Ishikawa (cell line): ENCODE measurements at regions not wholly inside any gene's neighbourhood (a gene's known extent, or its start where the extent isn't known, plus 50 kb on each side); places are given as distances from the start of the nearest gene placed in this dataset.
A peak's percentile ranks its signal among the peaks of the same experiment; 100 is the strongest.

Source experiments
- CEBPB ChIP-seq: IDR thresholded peaks from 2 replicates; pipeline ENCODE4 v1.6.1; 2012
- CREB1 ChIP-seq: IDR thresholded peaks from 2 replicates; pipeline ENCODE4 v1.6.1; 2012; ENCODE audit warnings: low read depth
- EGR1 ChIP-seq: IDR thresholded peaks from 2 replicates; pipeline ENCODE4 v1.6.1; 2012
- EP300 ChIP-seq: IDR thresholded peaks from 2 replicates; pipeline ENCODE4 v1.6.1; 2012; ENCODE audit warnings: borderline replicate concordance
- FOXM1 ChIP-seq: IDR thresholded peaks from 2 replicates; pipeline ENCODE4 v1.6.1; 2012; ENCODE audit warnings: low read depth, borderline replicate concordance
- NFIC ChIP-seq: IDR thresholded peaks from 2 replicates; pipeline ENCODE4 v1.6.1; 2012
- RAD21 ChIP-seq: IDR thresholded peaks from 2 replicates; pipeline ENCODE4 v1.6.1; 2012; ENCODE audit warnings: low read depth
- TAF1 ChIP-seq: IDR thresholded peaks from 2 replicates; pipeline ENCODE4 v1.6.1; 2012; ENCODE audit warnings: low read depth, mild to moderate bottlenecking
- TCF12 ChIP-seq: IDR thresholded peaks from 2 replicates; pipeline ENCODE4 v1.6.1; 2012; ENCODE audit warnings: low read depth
- TEAD4 ChIP-seq: IDR thresholded peaks from 2 replicates; pipeline ENCODE4 v1.6.1; 2012
- YY1 ChIP-seq: IDR thresholded peaks from 2 replicates; pipeline ENCODE4 v1.6.1; 2012; ENCODE audit warnings: low read depth
- ZBTB7A ChIP-seq: IDR thresholded peaks from 2 replicates; pipeline ENCODE4 v1.6.1; 2012; ENCODE audit warnings: low read depth
- TF ChIP-seq, protein P1 (sequence below): IDR thresholded peaks from 2 replicates; pipeline ENCODE4 v1.6.1; 2012; ENCODE audit warnings: low read depth, mild to moderate bottlenecking
- TF ChIP-seq, protein P2 (sequence below): IDR thresholded peaks from 2 replicates; pipeline ENCODE4 v1.6.1; 2012
- TF ChIP-seq, protein P3 (sequence below): IDR thresholded peaks from 2 replicates; pipeline ENCODE4 v1.6.1; 2012

DNA sequence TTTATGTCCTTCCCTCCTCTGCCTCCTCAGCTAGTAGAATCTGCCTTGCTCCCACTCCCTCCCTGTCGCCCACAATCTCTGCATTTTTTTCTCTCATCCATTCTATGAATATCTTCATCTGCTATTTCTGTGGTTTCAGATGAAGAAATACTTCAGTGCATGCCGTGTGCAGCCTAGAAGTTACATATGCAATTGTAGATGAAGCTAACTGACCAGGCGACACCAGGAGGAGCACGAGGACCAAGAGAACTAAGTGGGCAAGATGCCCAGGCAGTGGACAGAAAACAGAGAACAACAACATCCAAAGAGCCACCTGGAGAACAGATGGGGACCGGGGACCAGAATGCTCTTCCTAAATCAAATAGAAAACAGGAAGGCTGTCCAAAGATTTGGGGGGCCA lies 121.4 kb upstream of the ATP11B start:
- TF ChIP-seq YY1 (no peak), FOXM1 (no peak)

DNA sequence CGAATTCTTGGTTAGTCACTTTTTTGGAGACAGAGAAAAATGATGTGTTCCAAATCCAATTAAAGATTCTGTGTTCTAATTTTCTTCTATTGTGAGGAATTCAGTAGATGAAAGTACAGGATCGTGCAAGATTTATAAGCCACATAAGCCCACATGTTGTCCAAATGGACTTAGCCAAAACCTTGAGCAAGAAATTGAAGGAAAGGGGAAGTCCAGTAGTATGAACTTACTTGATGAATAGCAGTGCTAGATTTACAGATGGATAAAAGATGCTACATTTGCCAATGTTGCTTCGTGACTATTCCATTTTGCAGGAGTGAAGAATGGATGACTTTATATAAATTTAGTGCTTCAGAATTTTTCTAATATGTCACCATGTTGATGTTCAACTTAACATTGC lies 120.0 kb upstream of the ATP11B start:
- TF ChIP-seq YY1 (no peak), CEBPB (no peak), TAF1 (no peak), NFIC (no peak), ZBTB7A (no peak)

DNA sequence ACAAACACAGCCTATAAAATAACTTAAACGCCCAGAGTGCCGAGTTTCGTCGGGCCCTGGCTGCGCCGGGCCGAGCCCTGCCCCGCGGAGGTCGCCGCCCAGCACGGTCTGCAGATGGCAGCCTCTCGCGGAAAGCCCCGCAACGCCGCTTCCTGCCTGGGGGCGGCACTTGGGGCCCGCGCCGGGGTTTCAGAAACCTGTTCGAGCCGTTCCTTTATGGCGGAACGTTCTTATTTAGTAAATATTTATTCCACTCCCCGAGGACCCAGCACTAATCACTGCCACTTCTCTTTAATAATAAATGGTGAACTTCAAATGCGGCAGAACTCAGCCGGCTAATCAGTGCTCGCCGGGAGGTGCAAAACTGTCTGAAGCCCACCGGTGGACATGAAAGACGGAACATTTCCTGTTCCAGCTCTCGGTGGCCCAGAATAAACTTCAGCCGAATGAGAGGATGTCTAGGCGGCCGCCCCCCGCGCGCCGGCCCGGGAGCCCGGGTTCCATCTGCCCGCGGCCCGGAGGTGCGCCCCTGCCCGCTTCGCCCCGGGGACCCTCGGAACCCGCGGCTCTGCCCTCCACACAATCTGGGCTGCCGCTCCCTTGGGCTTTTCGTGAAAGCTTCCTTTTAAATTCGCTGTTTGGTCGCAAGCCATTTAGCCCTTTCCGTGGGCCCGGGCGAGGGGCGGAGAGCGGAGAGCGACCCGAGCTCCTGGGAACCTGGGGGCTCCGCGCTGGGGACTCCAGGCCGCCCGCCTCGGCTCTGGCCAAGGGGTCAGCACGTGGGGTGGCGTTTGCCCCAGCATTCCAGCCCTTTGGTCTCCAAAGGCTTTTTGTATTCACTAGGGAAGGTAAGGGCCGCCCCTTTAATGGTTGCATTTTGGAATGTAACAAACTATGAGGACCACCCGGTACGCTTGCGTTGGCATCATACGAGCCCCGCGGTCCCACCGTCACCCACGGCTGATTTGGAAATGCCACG lies 110.8 kb upstream of the ATP11B start:
- TF ChIP-seq, protein P1, sequence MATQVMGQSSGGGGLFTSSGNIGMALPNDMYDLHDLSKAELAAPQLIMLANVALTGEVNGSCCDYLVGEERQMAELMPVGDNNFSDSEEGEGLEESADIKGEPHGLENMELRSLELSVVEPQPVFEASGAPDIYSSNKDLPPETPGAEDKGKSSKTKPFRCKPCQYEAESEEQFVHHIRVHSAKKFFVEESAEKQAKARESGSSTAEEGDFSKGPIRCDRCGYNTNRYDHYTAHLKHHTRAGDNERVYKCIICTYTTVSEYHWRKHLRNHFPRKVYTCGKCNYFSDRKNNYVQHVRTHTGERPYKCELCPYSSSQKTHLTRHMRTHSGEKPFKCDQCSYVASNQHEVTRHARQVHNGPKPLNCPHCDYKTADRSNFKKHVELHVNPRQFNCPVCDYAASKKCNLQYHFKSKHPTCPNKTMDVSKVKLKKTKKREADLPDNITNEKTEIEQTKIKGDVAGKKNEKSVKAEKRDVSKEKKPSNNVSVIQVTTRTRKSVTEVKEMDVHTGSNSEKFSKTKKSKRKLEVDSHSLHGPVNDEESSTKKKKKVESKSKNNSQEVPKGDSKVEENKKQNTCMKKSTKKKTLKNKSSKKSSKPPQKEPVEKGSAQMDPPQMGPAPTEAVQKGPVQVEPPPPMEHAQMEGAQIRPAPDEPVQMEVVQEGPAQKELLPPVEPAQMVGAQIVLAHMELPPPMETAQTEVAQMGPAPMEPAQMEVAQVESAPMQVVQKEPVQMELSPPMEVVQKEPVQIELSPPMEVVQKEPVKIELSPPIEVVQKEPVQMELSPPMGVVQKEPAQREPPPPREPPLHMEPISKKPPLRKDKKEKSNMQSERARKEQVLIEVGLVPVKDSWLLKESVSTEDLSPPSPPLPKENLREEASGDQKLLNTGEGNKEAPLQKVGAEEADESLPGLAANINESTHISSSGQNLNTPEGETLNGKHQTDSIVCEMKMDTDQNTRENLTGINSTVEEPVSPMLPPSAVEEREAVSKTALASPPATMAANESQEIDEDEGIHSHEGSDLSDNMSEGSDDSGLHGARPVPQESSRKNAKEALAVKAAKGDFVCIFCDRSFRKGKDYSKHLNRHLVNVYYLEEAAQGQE = no peak
- TF ChIP-seq ZBTB7A = peak; percentile 41; the same call in 1 of the 2 replicates

DNA sequence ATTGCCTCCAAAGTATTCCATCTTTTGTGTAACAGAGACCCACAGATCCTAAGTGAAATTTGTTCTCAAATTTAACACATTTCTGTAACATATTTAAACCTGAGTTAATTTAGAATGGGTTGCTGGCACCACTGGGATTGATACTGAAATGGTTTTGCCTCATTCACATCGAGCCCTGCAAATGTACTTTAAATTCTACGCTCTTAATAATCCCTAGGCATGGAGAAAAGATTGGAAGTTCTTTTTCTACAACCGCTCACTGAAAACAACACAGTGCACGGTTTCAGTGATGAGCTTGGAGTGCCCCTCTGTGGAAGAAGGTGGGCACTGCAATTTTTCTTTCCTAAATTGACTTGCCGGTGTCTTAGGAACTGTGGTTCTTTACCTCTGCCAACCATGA lies 109.9 kb upstream of the ATP11B start:
- TF ChIP-seq CREB1 (no peak), TCF12 (no peak), RAD21 (peak; percentile 99), ZBTB7A (no peak)

DNA sequence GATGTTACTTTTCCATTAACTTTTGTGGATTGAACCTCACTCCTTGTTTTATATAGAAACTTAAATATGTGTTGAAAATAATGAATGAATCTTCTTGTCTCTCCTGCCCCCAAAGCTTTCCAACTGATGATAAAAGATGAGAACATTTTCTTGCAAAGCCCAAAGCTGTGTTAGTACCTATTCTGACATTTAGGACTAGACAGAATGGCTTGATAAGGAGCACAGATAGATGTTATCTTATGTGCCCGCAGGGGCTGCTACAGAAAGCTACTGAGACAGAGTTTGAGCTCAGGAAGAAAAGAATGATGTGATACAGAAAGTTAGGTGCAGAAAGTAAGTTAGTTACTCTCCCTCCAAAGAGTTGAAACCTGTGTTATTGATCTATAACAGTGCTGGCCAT lies 109.4 kb upstream of the ATP11B start:
- TF ChIP-seq TEAD4 (no peak), TAF1 (no peak)

DNA sequence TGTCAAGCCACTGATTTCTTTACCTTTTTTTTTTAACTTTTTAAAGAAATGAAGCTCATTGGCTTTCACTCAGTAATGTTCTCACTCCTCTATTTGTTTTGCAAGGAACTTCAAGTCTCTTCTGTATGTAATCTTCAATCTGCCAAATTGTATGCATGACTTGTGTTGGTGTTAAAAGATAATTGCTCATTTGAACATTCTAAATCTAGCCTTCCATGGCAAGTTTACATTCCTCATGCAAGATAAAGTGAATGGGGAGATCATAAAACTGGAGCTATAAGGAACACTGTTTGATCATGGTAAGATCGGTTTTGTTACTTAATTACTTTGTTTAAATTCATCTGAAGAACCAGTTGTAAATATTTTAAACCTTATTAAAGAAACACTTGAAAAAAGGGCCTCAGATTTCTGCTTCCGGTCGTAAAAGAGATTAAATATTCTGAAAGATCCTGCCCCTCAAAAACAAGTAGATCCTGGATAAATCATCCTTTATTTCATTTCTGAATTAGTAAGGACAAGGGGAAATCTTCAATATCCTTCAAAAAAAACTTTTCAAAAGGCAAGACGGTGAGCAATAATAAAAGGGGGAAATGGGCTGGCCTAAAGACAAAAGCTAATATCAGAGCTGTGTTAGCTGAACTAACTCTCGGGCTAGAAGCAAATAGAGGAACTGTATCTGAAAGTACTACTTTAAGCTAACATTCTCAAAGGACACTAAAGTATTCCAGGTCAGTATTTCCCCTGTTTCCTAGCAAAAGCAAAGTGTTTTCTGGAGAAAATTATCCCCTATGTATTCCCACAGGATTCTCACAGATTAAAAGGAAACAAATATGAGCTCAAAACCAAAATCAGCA lies 107.0 kb upstream of the ATP11B start:
- no peak for TF ChIP-seq YY1
- TF ChIP-seq RAD21 = no peak
- TF ChIP-seq, protein P2, sequence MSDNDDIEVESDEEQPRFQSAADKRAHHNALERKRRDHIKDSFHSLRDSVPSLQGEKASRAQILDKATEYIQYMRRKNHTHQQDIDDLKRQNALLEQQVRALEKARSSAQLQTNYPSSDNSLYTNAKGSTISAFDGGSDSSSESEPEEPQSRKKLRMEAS = no peak
- TF ChIP-seq, protein P1 = no peak
- TF ChIP-seq ZBTB7A = no peak
- TF ChIP-seq, protein P3, sequence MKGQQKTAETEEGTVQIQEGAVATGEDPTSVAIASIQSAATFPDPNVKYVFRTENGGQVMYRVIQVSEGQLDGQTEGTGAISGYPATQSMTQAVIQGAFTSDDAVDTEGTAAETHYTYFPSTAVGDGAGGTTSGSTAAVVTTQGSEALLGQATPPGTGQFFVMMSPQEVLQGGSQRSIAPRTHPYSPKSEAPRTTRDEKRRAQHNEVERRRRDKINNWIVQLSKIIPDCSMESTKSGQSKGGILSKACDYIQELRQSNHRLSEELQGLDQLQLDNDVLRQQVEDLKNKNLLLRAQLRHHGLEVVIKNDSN = no peak
- no peak for TF ChIP-seq TEAD4
- TF ChIP-seq CREB1 = no peak
- TF ChIP-seq EP300 = no peak

DNA sequence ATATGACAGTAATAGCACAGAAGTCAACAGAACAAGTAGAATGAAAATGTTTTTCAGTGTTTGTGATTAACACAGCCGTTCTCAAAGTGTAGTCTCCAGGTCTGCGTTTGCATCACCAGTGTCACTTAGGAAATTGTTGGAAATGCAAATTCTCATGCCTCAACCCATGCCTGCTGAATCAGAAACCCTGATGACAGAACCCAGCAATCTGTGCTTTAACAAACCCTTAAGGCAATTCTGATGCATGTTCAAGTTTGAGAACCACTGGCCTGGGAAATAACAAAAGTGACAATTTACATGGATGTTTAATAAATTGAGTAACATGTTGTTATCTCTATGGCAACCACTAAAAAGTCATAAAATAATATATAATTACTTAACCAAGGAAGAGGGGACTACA lies 103.1 kb upstream of the ATP11B start:
- no peak for TF ChIP-seq TEAD4
- TF ChIP-seq FOXM1 = no peak
- TF ChIP-seq, protein P2 = no peak
- TF ChIP-seq YY1 = no peak
- no peak for TF ChIP-seq TCF12
- no peak for TF ChIP-seq NFIC
- TF ChIP-seq, protein P3 = no peak
- no peak for TF ChIP-seq RAD21
- TF ChIP-seq EGR1 = no peak
- no peak for TF ChIP-seq CEBPB
- no peak for TF ChIP-seq ZBTB7A
- no peak for TF ChIP-seq TAF1
- TF ChIP-seq CREB1 = no peak
- TF ChIP-seq EP300 = no peak
- TF ChIP-seq, protein P1 = no peak
